LNCaP clone FGC (cell line): ENCODE measurements at regions not wholly inside any gene's neighbourhood (a gene's known extent, or its start where the extent isn't known, plus 50 kb on each side); places are given as distances from the start of the nearest gene placed in this dataset.

Experiments used
- DNase-seq: peaks from one replicate; pipeline ENCODE4 v3.0.0-alpha.2; 2011; ENCODE audit warnings: low read depth
- H3K4me3 ChIP-seq: 2 replicates; pipeline ENCODE4 v1.5.1; 2011; ENCODE audit warnings: mild to moderate bottlenecking, low read depth, low read length, control low read depth
- TF ChIP-seq, protein P1 (sequence below): IDR thresholded peaks from 2 replicates; pipeline ENCODE4 v1.5.1; 2012; ENCODE audit warnings: mild to moderate bottlenecking; ENCODE audit not compliant: control insufficient read depth, insufficient read depth; ENCODE audit errors: extremely low read depth

DNA sequence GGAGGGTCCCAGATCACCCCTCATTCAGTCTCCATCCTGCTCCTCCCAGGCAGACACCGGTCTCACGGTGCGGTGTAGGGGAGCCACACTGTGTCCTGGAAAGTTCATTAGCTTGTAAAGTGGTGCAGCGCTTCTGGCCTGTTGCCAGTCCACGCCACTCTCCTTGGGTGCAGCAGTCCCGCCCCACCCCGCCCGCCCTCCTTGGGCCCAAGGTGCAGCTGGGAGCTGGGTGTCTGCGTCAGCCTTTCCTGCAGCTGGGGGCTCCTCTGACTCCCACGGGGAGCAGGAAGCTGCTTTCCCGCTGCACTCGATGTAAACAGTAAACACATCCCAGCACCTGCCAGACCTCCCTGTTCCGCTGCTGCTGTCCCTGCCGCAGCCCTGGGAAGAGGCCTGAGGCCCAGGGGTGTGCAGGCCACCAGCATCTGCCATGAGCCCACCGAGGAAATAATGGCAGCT is 53.8 kb upstream of the ASB18 start:
- no peak for DNase-seq

DNA sequence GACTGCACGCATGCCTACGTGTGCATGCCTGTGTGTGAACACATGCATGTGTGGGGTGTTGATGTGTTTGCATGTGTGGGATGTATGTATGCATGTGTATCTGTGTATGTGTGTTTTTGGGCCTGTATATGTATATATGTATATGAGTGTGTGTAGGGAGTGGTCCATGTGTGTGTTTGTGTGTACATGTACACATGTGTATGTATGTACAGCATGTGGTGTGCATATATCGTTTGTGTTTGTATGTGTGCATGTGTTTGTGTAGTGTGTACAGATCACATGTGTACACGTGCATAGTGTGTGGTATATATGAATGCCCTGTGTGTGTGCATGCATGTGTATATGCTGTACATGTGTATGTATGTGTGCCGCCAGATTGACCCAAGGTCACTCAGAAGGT is 54.2 kb upstream of the ASB18 start:
- TF ChIP-seq, protein P1, sequence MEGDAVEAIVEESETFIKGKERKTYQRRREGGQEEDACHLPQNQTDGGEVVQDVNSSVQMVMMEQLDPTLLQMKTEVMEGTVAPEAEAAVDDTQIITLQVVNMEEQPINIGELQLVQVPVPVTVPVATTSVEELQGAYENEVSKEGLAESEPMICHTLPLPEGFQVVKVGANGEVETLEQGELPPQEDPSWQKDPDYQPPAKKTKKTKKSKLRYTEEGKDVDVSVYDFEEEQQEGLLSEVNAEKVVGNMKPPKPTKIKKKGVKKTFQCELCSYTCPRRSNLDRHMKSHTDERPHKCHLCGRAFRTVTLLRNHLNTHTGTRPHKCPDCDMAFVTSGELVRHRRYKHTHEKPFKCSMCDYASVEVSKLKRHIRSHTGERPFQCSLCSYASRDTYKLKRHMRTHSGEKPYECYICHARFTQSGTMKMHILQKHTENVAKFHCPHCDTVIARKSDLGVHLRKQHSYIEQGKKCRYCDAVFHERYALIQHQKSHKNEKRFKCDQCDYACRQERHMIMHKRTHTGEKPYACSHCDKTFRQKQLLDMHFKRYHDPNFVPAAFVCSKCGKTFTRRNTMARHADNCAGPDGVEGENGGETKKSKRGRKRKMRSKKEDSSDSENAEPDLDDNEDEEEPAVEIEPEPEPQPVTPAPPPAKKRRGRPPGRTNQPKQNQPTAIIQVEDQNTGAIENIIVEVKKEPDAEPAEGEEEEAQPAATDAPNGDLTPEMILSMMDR: no peak
- DNase-seq: no peak
- no peak overlapping the region for H3K4me3 ChIP-seq

More for the DNA sequence above, 53.8 kb upstream of the ASB18 start:
- H3K4me3 ChIP-seq: no peak overlapping the region
- TF ChIP-seq, protein P1: no peak

DNA sequence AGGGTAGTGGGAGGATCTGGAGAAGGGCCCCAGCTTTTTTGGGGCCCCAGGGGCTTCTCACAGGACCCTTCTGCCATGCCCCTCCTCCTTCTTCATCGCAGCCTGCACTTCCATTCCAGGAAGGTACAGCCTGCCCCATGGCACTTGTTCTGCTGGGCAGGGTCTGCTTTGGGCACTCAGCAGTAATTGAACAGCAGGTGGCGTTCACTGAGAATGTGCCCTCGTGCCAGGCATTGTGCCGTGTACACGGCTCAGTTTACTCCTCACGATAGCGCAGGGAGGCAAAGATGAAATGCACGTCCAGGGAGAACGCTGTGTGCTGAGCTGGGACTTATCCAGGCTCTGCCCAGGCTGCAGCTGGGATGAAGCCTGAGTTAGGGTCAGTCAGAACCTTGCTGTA is 54.8 kb upstream of the ASB18 start:
- H3K4me3 ChIP-seq: no peak overlapping the region
- TF ChIP-seq, protein P1: peak; percentile 42
- DNase-seq: no peak

DNA sequence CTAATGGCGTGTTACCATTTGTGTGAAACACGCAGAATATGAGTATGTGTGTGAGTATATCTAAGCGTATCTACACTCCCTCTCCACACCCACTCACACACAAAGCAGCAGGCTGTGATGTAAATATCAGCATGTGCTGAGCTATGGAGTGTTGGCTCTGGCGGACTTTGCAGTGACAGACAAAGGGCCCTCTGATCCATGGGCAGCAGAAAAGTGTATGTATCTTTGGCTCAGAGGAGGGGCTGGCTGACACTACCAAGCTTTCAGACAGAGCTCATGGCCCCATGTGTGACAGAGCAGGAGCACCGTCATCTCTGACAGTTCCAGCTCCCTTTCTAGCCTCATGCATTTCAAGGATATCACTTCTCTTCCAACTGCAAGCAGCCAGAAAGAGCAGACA is 57.2 kb upstream of the ASB18 start:
- DNase-seq: no peak
- TF ChIP-seq, protein P1: no peak
- H3K4me3 ChIP-seq: no peak overlapping the region

DNA sequence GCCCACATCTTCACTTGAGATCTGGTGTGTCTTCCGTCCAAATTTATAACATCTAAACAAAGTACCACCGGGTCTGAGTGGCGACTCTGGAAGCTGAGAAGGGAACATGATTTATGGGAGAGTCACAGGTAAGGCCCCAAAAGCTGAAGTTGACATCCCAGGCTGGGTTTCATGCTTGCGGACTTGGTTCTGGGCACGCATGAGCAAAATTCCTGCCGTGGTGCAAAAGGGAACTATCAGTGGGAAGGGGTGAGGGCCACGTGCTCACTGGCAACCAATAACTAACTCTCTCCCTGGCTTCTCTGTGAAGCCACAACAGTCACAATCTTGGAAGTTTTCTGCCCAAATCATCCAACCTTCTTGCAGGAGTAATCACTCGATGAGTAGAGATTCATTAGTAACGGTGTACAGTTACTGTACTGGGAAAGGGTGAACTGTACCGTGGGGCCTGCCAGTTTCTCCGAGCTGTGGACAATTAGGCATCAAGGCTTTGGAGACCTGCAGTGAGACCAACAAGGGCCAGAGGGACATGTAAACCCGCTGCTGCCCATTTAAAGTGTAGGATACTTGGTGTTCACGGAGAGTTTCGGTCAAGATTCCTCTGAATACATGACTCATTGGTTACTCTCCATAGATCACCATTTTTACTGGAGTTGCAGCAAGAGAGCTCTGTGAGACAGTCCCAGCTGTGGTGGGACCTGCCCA is 69.4 kb upstream of the ASB18 start:
- TF ChIP-seq, protein P1: no peak
- H3K4me3 ChIP-seq: no peak overlapping the region
- no peak for DNase-seq

DNA sequence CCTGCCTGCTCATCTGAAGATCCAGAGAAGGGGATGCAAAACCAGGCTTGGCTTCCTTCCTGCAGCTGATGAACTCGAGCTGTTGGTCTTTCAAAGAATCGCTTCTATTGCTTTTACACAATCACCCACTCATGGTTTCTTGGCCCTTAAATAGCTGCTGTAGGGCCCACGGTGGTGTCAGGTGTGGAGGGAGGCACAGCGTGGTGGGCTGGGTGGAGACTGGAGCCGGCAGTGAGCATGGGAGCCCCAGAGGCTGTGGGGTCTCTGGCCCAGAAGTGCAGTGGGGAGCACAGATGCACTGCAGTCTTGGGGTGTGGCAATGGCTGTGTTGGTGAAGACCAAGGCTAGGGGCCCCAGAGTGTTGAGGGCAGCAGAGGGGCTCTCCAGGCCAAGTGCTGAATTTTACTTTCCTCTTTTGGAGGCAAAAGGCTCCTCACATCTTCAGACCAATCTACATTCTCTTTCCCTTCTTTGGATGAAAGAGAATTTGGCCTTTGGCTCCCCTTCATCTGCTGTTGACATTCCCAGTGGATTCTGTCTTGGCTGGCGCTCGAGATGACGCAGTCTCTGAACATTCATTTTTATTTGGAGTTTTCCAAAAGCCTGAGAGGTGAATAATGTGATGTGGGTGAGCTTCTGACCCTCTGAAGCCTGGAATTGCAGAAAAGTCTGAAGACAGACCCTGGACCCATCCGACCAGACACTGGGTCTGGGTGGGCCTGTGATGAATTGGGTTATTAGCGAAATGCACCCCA is 70.1 kb upstream of the ASB18 start:
- H3K4me3 ChIP-seq: no peak overlapping the region
- no peak for DNase-seq
- TF ChIP-seq, protein P1: no peak
